Esophagus squamous epithelium (tissue), 5 donors: ENCODE measurements at regions not wholly inside any gene's neighbourhood (a gene's known extent, or its start where the extent isn't known, plus 50 kb on each side); places are given as distances from the start of the nearest gene placed in this dataset.

Experiments
- DNase-seq: peaks from one replicate; lab custom pipeline; 2025; lab: John Stamatoyannopoulos, UW
- H3K27ac ChIP-seq, 4 donors: fragments of 200-600 bp; sonication (generic); one replicate each; pipeline ENCODE4 v1.5.1; 2016 to 2019; ENCODE audit warnings: mild to moderate bottlenecking in 1 of 4
- H3K27me3 ChIP-seq, 4 donors: fragments of 200-600 bp; sonication (generic); 1 replicate in 3 of 4; 2 replicates in 1 of 4; pipeline versions ENCODE4 v1.5.1 to v1.6.0; 2017 to 2021; ENCODE audit warnings: antibody characterized with exemption in 1 of 4
- H3K36me3 ChIP-seq, 3 donors: fragments of 200-600 bp; sonication (generic); one replicate each; pipeline ENCODE4 v1.5.1; 2016 to 2019
- H3K4me1 ChIP-seq, 3 donors: fragments of 200-600 bp; sonication (generic); one replicate each; pipeline ENCODE4 v1.5.1; 2017 to 2019
- H3K4me3 ChIP-seq, 4 donors: fragments of 200-600 bp; sonication (generic); 1 replicate in 3 of 4; 2 replicates in 1 of 4; pipeline ENCODE4 v1.5.1; 2016 to 2019; ENCODE audit warnings: mild to moderate bottlenecking in 2 of 4, moderate library complexity in 1 of 4
- H3K9me3 ChIP-seq, 3 donors: fragments of 200-600 bp; sonication (generic); one replicate each; pipeline ENCODE4 v1.5.1; 2016 to 2019
- CTCF ChIP-seq, 6 experiments: fragments of 450-650 bp in 4 of 6; fragments of 200-600 bp in 2 of 6; sonication (generic) in 2 of 6; IDR thresholded peaks; one replicate each; pipeline ENCODE4 v1.5.1; 2016 to 2019; ENCODE audit warnings: antibody characterized with exemption in 6 of 6, mild to moderate bottlenecking in 4 of 6, moderate library complexity in 4 of 6
- POLR2A ChIP-seq, 4 donors: fragments of 450-650 bp; IDR thresholded peaks; one replicate each; pipeline ENCODE4 v1.6.1; 2017; ENCODE audit warnings: antibody characterized with exemption in 4 of 4, mild to moderate bottlenecking in 4 of 4, moderate library complexity in 3 of 4
- WGBS, 2 donors: methylation state at CpG; one replicate each; pipeline ENCODE4 v1.1.5; 2018; 5-methylcytosine and 5-hydroxymethylcytosine counted together
- intact Hi-C: fragments of 100-400 bp; cut with DNase I; formaldehyde crosslinking; loops from one replicate; pipeline ENCODE4 v1.15.0; 2022
- donor health status: DM: yes; HTN: yes; CAD: no.

DNA sequence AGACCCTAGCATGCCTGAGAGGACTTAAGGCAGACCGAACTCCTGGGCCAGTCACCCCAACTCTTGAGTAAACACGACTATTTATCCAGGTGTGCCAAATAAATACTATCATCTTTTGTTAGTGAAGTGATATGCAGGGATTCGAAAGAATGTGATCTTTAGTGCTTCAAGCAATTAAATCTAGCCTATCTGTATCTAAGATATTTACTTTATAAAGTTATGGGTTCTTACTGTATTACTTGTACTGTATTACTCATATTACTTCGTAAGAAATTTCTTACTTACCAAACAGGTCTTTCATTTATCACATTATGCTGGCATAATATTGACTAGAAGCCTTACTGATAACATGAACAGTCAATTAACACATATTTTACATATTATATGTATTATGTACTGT lies 211.6 kb upstream of the NECTIN3 start:
- TF ChIP-seq CTCF (IDR thresholded peaks at IDR 0.05) (no peak), POLR2A (IDR thresholded peaks at IDR 0.05) (no peak)
- H3K36me3 ChIP-seq: no peaks in the 10 kb centered on the region
- intact Hi-C loops: no loop called here

GRCh38 chr3:110865934-110866333 lies 205.7 kb upstream of the NECTIN3 start:
- TF ChIP-seq CTCF (IDR thresholded peaks at IDR 0.05): no peak
- no peak for TF ChIP-seq POLR2A (IDR thresholded peaks at IDR 0.05)
- H3K4me3 ChIP-seq: no peak overlapping the region
- no peak overlapping the region for H3K27ac ChIP-seq
- intact Hi-C loops: no loop called here
- no peaks in the 10 kb centered on the region for H3K9me3 ChIP-seq
- WGBS, 2 donors: 83 to 85% methylated on average over 4 of the region's 4 CpGs
- H3K4me1 ChIP-seq: no peaks in the 10 kb centered on the region
- no peaks in the 10 kb centered on the region for H3K36me3 ChIP-seq
- no peak for DNase-seq
- H3K27me3 ChIP-seq: no peaks in the 10 kb centered on the region

More for the DNA sequence above, 211.6 kb upstream of the NECTIN3 start:
- Histone ChIP-seq H3K4me3 (no peak overlapping the region), H3K9me3 (no peaks in the 10 kb centered on the region), H3K4me1 (no peaks in the 10 kb centered on the region), H3K27me3 (no peaks in the 10 kb centered on the region), H3K27ac (no peak overlapping the region)
- DNase-seq: no peak
- 30 to 38% methylated on average over 4 of the region's 4 CpGs for WGBS, 2 donors

- H3K9me3 ChIP-seq: no peaks in the 10 kb centered on the region
- no peak overlapping the region for H3K4me3 ChIP-seq
- H3K36me3 ChIP-seq: no peaks in the 10 kb centered on the region
- WGBS, 2 donors: 31 to 69% methylated on average over 1 of the region's 1 CpG
- H3K4me1 ChIP-seq: no peaks in the 10 kb centered on the region
- intact Hi-C loops: no loop called here
- no peak for TF ChIP-seq POLR2A (IDR thresholded peaks at IDR 0.05)
- TF ChIP-seq CTCF (IDR thresholded peaks at IDR 0.05): no peak
- H3K27ac ChIP-seq: no peak overlapping the region
- DNase-seq: no peak
- no peaks in the 10 kb centered on the region for H3K27me3 ChIP-seq
Observed at GRCh38 chr3:110868106-110868505, 203.5 kb upstream of the NECTIN3 start.

DNA sequence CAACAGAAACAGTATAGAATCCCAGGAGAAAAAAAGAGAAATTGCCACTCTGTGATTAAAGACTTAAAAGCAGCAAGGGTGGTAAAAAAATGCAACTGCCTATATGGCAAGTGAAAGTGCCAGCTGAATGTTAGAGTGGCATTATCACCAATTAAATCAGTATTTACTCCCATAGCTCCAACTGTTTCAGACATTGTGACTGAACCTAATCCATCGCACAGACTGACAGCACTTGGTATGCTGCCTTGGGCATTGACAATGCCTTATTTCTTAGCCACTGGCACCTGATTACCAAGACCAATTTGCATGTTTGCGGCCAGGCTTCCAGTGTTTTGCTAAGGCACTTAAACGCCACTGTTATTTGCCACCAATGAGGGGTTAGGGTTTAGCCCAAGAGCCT lies 201.9 kb upstream of the NECTIN3 start:
- no peak for DNase-seq
- no peak overlapping the region for H3K4me3 ChIP-seq
- no peak overlapping the region for H3K27ac ChIP-seq
- H3K36me3 ChIP-seq: no peaks in the 10 kb centered on the region
- no peaks in the 10 kb centered on the region for H3K9me3 ChIP-seq
- intact Hi-C loops: no loop called here
- TF ChIP-seq CTCF (IDR thresholded peaks at IDR 0.05): no peak
- no peak for TF ChIP-seq POLR2A (IDR thresholded peaks at IDR 0.05)
- no peaks in the 10 kb centered on the region for H3K27me3 ChIP-seq
- WGBS, 2 donors: 91 to 95% methylated on average over 3 of the region's 3 CpGs
- no peaks in the 10 kb centered on the region for H3K4me1 ChIP-seq

DNA sequence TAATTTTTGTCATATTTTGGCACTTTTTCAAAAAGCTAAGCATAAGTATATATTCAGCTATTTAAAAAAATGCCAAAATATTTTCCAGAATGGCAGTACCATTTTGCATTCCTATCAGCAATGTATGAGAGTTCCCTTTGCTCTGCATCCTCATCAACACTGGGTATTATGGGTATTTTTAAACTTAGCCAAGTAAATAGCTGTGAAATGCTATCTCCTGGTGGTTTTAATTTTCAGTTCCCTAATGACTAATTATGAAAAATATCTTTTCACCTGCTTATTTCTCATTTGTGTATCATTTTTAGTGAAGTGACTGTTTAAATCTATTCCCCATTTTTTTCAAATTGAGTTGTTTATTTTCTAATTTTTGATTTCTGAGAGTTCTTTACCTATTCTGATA lies 199.7 kb upstream of the NECTIN3 start:
- no peaks in the 10 kb centered on the region for H3K36me3 ChIP-seq
- H3K27ac ChIP-seq: no peak overlapping the region
- no peaks in the 10 kb centered on the region for H3K4me1 ChIP-seq
- no peaks in the 10 kb centered on the region for H3K9me3 ChIP-seq
- intact Hi-C loops: no loop called here
- H3K27me3 ChIP-seq: no peaks in the 10 kb centered on the region
- no peak for DNase-seq
- TF ChIP-seq POLR2A (IDR thresholded peaks at IDR 0.05) (no peak), CTCF (IDR thresholded peaks at IDR 0.05) (no peak)
- no peak overlapping the region for H3K4me3 ChIP-seq
